SK-N-SH (cell line): ENCODE measurements at regions not wholly inside any gene's neighbourhood (a gene's known extent, or its start where the extent isn't known, plus 50 kb on each side); places are given as distances from the start of the nearest gene placed in this dataset.

Source experiments
- CTCF ChIA-PET: fragments of 300-600, 350-600 bp; formaldehyde crosslinking; extraction: SDS; loops from one replicate; lab custom pipeline; 2021; lab: Yijun Ruan, JAX
- POLR2A ChIA-PET: fragments of 350-600 bp; sonication (Branson Sonifier 250); formaldehyde crosslinking; extraction: SDS; loops from one replicate; lab custom pipeline; 2020; ENCODE audit warnings: antibody characterized with exemption, inconsistent platforms; lab: Yijun Ruan, JAX
- DNase-seq: peaks from one replicate; pipeline ENCODE4 v3.0.0; 2012
- H2AFZ ChIP-seq: fragments of 200-600 bp; sonication (generic); 2 replicates; pipeline ENCODE4 v1.8.1; 2016; ENCODE audit warnings: antibody characterized with exemption, mild to moderate bottlenecking, low read depth
- H3F3A ChIP-seq: fragments of 200-600 bp; sonication (generic); replicated peaks from 2 replicates; pipeline ENCODE3; 2016; ENCODE audit warnings: antibody characterized with exemption, mild to moderate bottlenecking; ENCODE audit not compliant: insufficient read depth
- H3K27ac ChIP-seq, 2 experiments: fragments of 200-500 bp in 1 of 2; fragments of 200-600 bp in 1 of 2; sonication (Bioruptor generic) in 1 of 2; sonication (generic), shearing (Covaris generic) in 1 of 2; 2 replicates each; pipeline versions ENCODE4 v1.5.1 to v1.6.1; 2014 to 2016; ENCODE audit warnings: low read depth in 2 of 2, inconsistent platforms in 1 of 2, low read length in 1 of 2, mild to moderate bottlenecking in 1 of 2, mixed read lengths in 1 of 2
- H3K27me3 ChIP-seq: fragments of 200-600 bp; sonication (generic), shearing (Covaris generic); 2 replicates; pipeline ENCODE4 v1.6.1; 2016; ENCODE audit warnings: mixed run types; ENCODE audit not compliant: insufficient read depth
- H3K36me3 ChIP-seq, 2 experiments: fragments of 200-500 bp in 1 of 2; fragments of 200-600 bp in 1 of 2; sonication (Bioruptor generic) in 1 of 2; sonication (generic) in 1 of 2; replicated peaks in 1 of 2; 2 replicates each; pipeline versions ENCODE3 to v1.5.1; 2014 to 2016; ENCODE audit warnings: low read length in 1 of 2, mild to moderate bottlenecking in 1 of 2; ENCODE audit not compliant: insufficient read depth in 2 of 2, control insufficient read depth in 1 of 2
- H3K4me1 ChIP-seq, 2 experiments: fragments of 200-500 bp in 1 of 2; fragments of 200-600 bp in 1 of 2; sonication (Bioruptor generic) in 1 of 2; sonication (generic), shearing (Covaris generic) in 1 of 2; 2 replicates each; pipeline versions ENCODE4 v1.5.1 to v1.6.1; 2014 to 2016; ENCODE audit warnings: low read depth in 1 of 2, low read length in 1 of 2, mixed run types in 1 of 2; ENCODE audit not compliant: insufficient read depth in 2 of 2, control insufficient read depth in 1 of 2
- H3K4me2 ChIP-seq: fragments of 200-600 bp; sonication (generic), shearing (Covaris generic); 2 replicates; pipeline ENCODE4 v1.6.1; 2017; ENCODE audit warnings: mixed run types
- H3K4me3 ChIP-seq, 2 experiments: fragments of 200-500 bp in 1 of 2; fragments of 200-600 bp in 1 of 2; sonication (Bioruptor generic) in 1 of 2; sonication (generic), shearing (Covaris generic) in 1 of 2; 2 replicates each; pipeline versions ENCODE4 v1.5.1 to v1.8.1; 2014 to 2016; ENCODE audit warnings: low read depth in 2 of 2, inconsistent platforms in 1 of 2, low read length in 1 of 2, mild to moderate bottlenecking in 1 of 2, mixed read lengths in 1 of 2, moderate library complexity in 1 of 2
- H3K79me2 ChIP-seq: fragments of 200-600 bp; sonication (generic); 2 replicates; pipeline ENCODE4 v1.8.1; 2017; ENCODE audit warnings: mild to moderate bottlenecking; ENCODE audit not compliant: insufficient read depth
- H3K9ac ChIP-seq: fragments of 200-600 bp; sonication (generic); 2 replicates; pipeline ENCODE4 v1.6.1; 2017; ENCODE audit warnings: mixed run types
- H3K9me2 ChIP-seq: fragments of 200-600 bp; sonication (generic); 2 replicates; pipeline ENCODE4 v1.6.1; 2017; ENCODE audit warnings: mixed run types
- H3K9me3 ChIP-seq: fragments of 200-600 bp; sonication (generic); 2 replicates; pipeline ENCODE4 v1.6.1; 2017; ENCODE audit warnings: mixed run types, mild to moderate bottlenecking, moderate library complexity
- H4K20me1 ChIP-seq: fragments of 200-600 bp; sonication (generic); 2 replicates; pipeline ENCODE4 v1.6.1; 2017; ENCODE audit warnings: mild to moderate bottlenecking, mixed run types; ENCODE audit not compliant: insufficient read depth
- EP300 ChIP-seq, 2 experiments: IDR thresholded peaks; 2 replicates each; pipeline versions ENCODE4 v1.4.0 to v1.6.1; 2012; ENCODE audit warnings: borderline replicate concordance in 1 of 2, low read depth in 1 of 2, low read length in 1 of 2
- EZH2phosphoT487 ChIP-seq: fragments of 200-600 bp; sonication (generic); IDR thresholded peaks from 2 replicates; pipeline ENCODE4 v1.6.1; 2017; ENCODE audit warnings: low read depth, mixed run types, mild to moderate bottlenecking, antibody characterized with exemption, moderate library complexity, borderline replicate concordance
- FOSL2 ChIP-seq: IDR thresholded peaks from 2 replicates; pipeline ENCODE4 v1.4.0; 2012; ENCODE audit warnings: low read depth, mild to moderate bottlenecking, moderate library complexity, borderline replicate concordance
- FOXJ3 ChIP-seq: sonication (generic); formaldehyde crosslinking; IDR thresholded peaks from 2 replicates; pipeline ENCODE4 v1.5.1; 2020; ENCODE audit warnings: mild to moderate bottlenecking, missing genetic modification reagents
- GABPA ChIP-seq: IDR thresholded peaks from 2 replicates; pipeline ENCODE4 v1.4.0; 2012; ENCODE audit warnings: low read depth, mild to moderate bottlenecking
- GATA2 ChIP-seq: sonication (generic); formaldehyde crosslinking; IDR thresholded peaks from 2 replicates; pipeline ENCODE4 v1.5.0; 2020; ENCODE audit warnings: mild to moderate bottlenecking, missing genetic modification reagents
- JUND ChIP-seq: IDR thresholded peaks from 2 replicates; pipeline ENCODE4 v1.4.0; 2012
- MAX ChIP-seq: IDR thresholded peaks from 2 replicates; pipeline ENCODE4 v1.4.0; 2012; ENCODE audit warnings: low read depth
- MEF2A ChIP-seq: IDR thresholded peaks from 2 replicates; pipeline ENCODE4 v1.4.0; 2012; ENCODE audit warnings: low read depth, borderline replicate concordance
- NFIC ChIP-seq: IDR thresholded peaks from 2 replicates; pipeline ENCODE4 v1.4.0; 2012; ENCODE audit warnings: borderline replicate concordance
- RAD21 ChIP-seq: IDR thresholded peaks from 2 replicates; pipeline ENCODE4 v1.6.1; 2012; ENCODE audit warnings: mild to moderate bottlenecking, low read length
- RCOR1 ChIP-seq: fragments of 150-350 bp; IDR thresholded peaks from 2 replicates; pipeline ENCODE4 v1.6.1; 2017; ENCODE audit warnings: antibody characterized with exemption, low read length
- RFX5 ChIP-seq: IDR thresholded peaks from 2 replicates; pipeline ENCODE4 v1.6.1; 2012; ENCODE audit warnings: mild to moderate bottlenecking, improper control_type of control experiment, low read length
- RXRA ChIP-seq: IDR thresholded peaks from 2 replicates; pipeline ENCODE4 v1.4.0; 2012; ENCODE audit warnings: low read depth, mild to moderate bottlenecking, borderline replicate concordance
- SIN3A ChIP-seq: IDR thresholded peaks from 2 replicates; pipeline ENCODE4 v1.6.1; 2012; ENCODE audit warnings: low read depth, mild to moderate bottlenecking, low read length, moderate library complexity, borderline replicate concordance
- SMC3 ChIP-seq: IDR thresholded peaks from 2 replicates; pipeline ENCODE4 v1.6.1; 2012; ENCODE audit warnings: low read depth, low read length, improper control_type of control experiment
- TEAD4 ChIP-seq: IDR thresholded peaks from 2 replicates; pipeline ENCODE4 v1.4.0; 2012; ENCODE audit warnings: mild to moderate bottlenecking, borderline replicate concordance; ENCODE audit not compliant: insufficient read depth
- WGBS: methylation state at CpG from one replicate; pipeline ENCODE4 v1.1.6; 2017; ENCODE audit warnings: low lambda C conversion rate; 5-methylcytosine and 5-hydroxymethylcytosine counted together
- TF ChIP-seq, protein P1 (sequence below): fragments of 150-350 bp; IDR thresholded peaks from 2 replicates; pipeline ENCODE4 v1.6.1; 2016; ENCODE audit warnings: mild to moderate bottlenecking, low read depth, low read length

DNA sequence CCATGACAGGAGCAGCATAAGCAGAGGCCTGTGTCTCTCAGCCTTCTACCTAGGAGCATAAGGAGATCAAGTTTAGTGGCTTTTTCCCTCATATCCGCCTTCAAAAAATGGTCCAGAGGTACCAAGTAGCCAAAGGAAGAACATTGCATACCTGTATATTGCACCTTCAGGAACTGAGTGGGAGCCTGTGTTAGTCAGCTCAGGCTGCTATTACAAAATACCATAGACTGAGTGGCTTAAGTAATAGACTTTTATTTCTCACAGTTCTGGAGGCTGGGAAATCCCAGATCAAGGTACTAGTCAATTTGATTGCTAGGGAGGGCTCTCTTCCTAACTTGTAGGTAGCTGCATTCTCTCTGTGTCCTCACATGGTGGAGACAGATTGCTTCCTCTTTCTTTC is 597.4 kb upstream of the PTGER4 start:
- no peak overlapping the region for H3K4me2 ChIP-seq
- H3F3A ChIP-seq: no peaks in the 10 kb centered on the region
- H3K4me3 ChIP-seq: no peak overlapping the region
- no peak overlapping the region for H3K9ac ChIP-seq
- H3K79me2 ChIP-seq: no peaks in the 10 kb centered on the region
- no peaks in the 10 kb centered on the region for H3K9me2 ChIP-seq
- WGBS: 0% methylated on average over 1 of the region's 1 CpG
- no peak overlapping the region for H2AFZ ChIP-seq
- POLR2A ChIA-PET: no interaction called here
- H3K27me3 ChIP-seq: no peaks in the 10 kb centered on the region
- H3K27ac ChIP-seq: no peak overlapping the region
- H3K36me3 ChIP-seq: no peaks in the 10 kb centered on the region
- DNase-seq: no peak
- no peaks in the 10 kb centered on the region for H4K20me1 ChIP-seq
- CTCF ChIA-PET: no interaction called here
- no peaks in the 10 kb centered on the region for H3K4me1 ChIP-seq
- H3K9me3 ChIP-seq: no peaks in the 10 kb centered on the region
- TF ChIP-seq TEAD4 (no peak), SMC3 (no peak), GABPA (no peak), EP300 (IDR thresholded peaks at IDR 0.05; ENCODE audit: borderline replicate concordance in 1 of 2, low read depth in 1 of 2, low read length in 1 of 2) (no peak)
- TF ChIP-seq, protein P1, sequence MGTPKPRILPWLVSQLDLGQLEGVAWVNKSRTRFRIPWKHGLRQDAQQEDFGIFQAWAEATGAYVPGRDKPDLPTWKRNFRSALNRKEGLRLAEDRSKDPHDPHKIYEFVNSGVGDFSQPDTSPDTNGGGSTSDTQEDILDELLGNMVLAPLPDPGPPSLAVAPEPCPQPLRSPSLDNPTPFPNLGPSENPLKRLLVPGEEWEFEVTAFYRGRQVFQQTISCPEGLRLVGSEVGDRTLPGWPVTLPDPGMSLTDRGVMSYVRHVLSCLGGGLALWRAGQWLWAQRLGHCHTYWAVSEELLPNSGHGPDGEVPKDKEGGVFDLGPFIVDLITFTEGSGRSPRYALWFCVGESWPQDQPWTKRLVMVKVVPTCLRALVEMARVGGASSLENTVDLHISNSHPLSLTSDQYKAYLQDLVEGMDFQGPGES: no peak

GRCh38 chr5:40080191-40080590 is 599.5 kb upstream of the PTGER4 start:
- Histone ChIP-seq H3K27me3 (no peaks in the 10 kb centered on the region), H3K4me2 (no peak overlapping the region), H3K9me3 (no peaks in the 10 kb centered on the region), H3K4me1 (no peaks in the 10 kb centered on the region), H3K36me3 (no peaks in the 10 kb centered on the region), H3K27ac (no peak overlapping the region), H2AFZ (no peak overlapping the region), H3K79me2 (no peaks in the 10 kb centered on the region), H3K4me3 (no peak overlapping the region), H3K9ac (no peak overlapping the region), H4K20me1 (no peaks in the 10 kb centered on the region), H3F3A (no peaks in the 10 kb centered on the region), H3K9me2 (no peaks in the 10 kb centered on the region)
- no peak for DNase-seq
- POLR2A ChIA-PET: no interaction called here
- no peak for TF ChIP-seq SMC3
- TF ChIP-seq FOXJ3: no peak
- TF ChIP-seq GATA2 (CRISPR knock-in tag): no peak
- CTCF ChIA-PET: no interaction called here

GRCh38 chr5:40078898-40079575 is 600.7 kb upstream of the PTGER4 start:
- H3K27me3 ChIP-seq: no peaks in the 10 kb centered on the region
- CTCF ChIA-PET: no interaction called here
- no peak overlapping the region for H2AFZ ChIP-seq
- no peaks in the 10 kb centered on the region for H4K20me1 ChIP-seq
- H3K4me3 ChIP-seq: no peak overlapping the region
- H3K4me2 ChIP-seq: no peak overlapping the region
- no peaks in the 10 kb centered on the region for H3K9me2 ChIP-seq
- H3K79me2 ChIP-seq: no peaks in the 10 kb centered on the region
- no peaks in the 10 kb centered on the region for H3K36me3 ChIP-seq
- no peak for DNase-seq
- H3K27ac ChIP-seq: no peak overlapping the region
- no peak overlapping the region for H3K9ac ChIP-seq
- WGBS: 23% methylated on average over 8 of the region's 8 CpGs
- no peaks in the 10 kb centered on the region for H3K4me1 ChIP-seq
- no peaks in the 10 kb centered on the region for H3F3A ChIP-seq
- no peaks in the 10 kb centered on the region for H3K9me3 ChIP-seq
- POLR2A ChIA-PET: no interaction called here
- TF ChIP-seq SIN3A: no peak
- TF ChIP-seq FOSL2: no peak
- no peak for TF ChIP-seq RXRA
- TF ChIP-seq RCOR1: no peak
- no peak for TF ChIP-seq JUND
- TF ChIP-seq SMC3: no peak
- no peak for TF ChIP-seq MEF2A
- no peak for TF ChIP-seq NFIC
- no peak for TF ChIP-seq MAX
- no peak for TF ChIP-seq RFX5
- no peak for TF ChIP-seq TEAD4
- TF ChIP-seq EZH2phosphoT487: no peak
- no peak for TF ChIP-seq RAD21
